ENCODE measurements at regions not wholly inside any gene's neighbourhood (a gene's known extent, or its start where the extent isn't known, plus 50 kb on each side); places are given as distances from the start of the nearest gene placed in this dataset.

- TF ChIP-seq CTCF (conservative IDR thresholded peaks at IDR 0.05; ENCODE audit: low read depth, low read length) = no peak
- no peak for TF ChIP-seq EZH2 (IDR thresholded peaks at IDR 0.05; ENCODE audit: borderline replicate concordance, low read depth, low read length, poor library complexity, severe bottlenecking)
Measured at GRCh38 chr4:187795737-187796136, 199.8 kb upstream of the ZFP42 start.

All from A673 (cell line).